Smooth muscle cell (in vitro differentiated cells): ENCODE measurements at regions not wholly inside any gene's neighbourhood (a gene's known extent, or its start where the extent isn't known, plus 50 kb on each side); places are given as distances from the start of the nearest gene placed in this dataset.

Source experiments
- DNase-seq: peaks from one replicate; lab custom pipeline; 2025; ENCODE audit not compliant: unreplicated experiment; lab: John Stamatoyannopoulos, UW
- H2AFZ ChIP-seq: fragments of 200-600 bp; sonication (generic); 2 replicates; pipeline ENCODE4 v1.6.0; 2016; ENCODE audit warnings: antibody characterized with exemption, low read depth, mild to moderate bottlenecking
- H3F3A ChIP-seq: fragments of 200-600 bp; sonication (generic); 2 replicates; pipeline ENCODE4 v1.6.0; 2017; ENCODE audit warnings: antibody characterized with exemption, low read depth
- H3K27ac ChIP-seq: fragments of 200-600 bp; sonication (generic); 2 replicates; pipeline ENCODE4 v1.5.1; 2016; ENCODE audit warnings: low read depth, mild to moderate bottlenecking
- H3K27me3 ChIP-seq: fragments of 200-600 bp; sonication (generic); 2 replicates; pipeline ENCODE4 v1.6.1; 2016; ENCODE audit warnings: low read depth, mild to moderate bottlenecking
- H3K36me3 ChIP-seq: fragments of 200-600 bp; sonication (generic); 2 replicates; pipeline ENCODE4 v1.5.1; 2016; ENCODE audit warnings: low read depth
- H3K4me1 ChIP-seq: fragments of 200-600 bp; sonication (generic); 2 replicates; pipeline ENCODE4 v1.5.1; 2016; ENCODE audit warnings: low read depth
- H3K4me2 ChIP-seq: fragments of 200-600 bp; sonication (generic); 2 replicates; pipeline ENCODE4 v1.6.0; 2016; ENCODE audit warnings: mild to moderate bottlenecking
- H3K4me3 ChIP-seq: fragments of 200-600 bp; sonication (generic); 2 replicates; pipeline ENCODE4 v1.5.1; 2016; ENCODE audit warnings: mild to moderate bottlenecking
- H3K79me2 ChIP-seq: fragments of 200-600 bp; sonication (generic); 2 replicates; pipeline ENCODE4 v1.6.0; 2016; ENCODE audit warnings: low read depth, mild to moderate bottlenecking
- H3K9ac ChIP-seq: fragments of 200-600 bp; sonication (generic); 2 replicates; pipeline ENCODE4 v1.6.0; 2016; ENCODE audit warnings: low read depth
- H3K9me3 ChIP-seq: fragments of 200-600 bp; sonication (generic); replicated peaks from 2 replicates; pipeline ENCODE4 v1.5.1; 2016; ENCODE audit warnings: low read depth
- H4K20me1 ChIP-seq: fragments of 200-600 bp; sonication (generic); 2 replicates; pipeline ENCODE4 v1.6.0; 2016; ENCODE audit warnings: low read depth
- CTCF ChIP-seq: fragments of 200-600 bp; sonication (generic); IDR thresholded peaks from 2 replicates; pipeline ENCODE4 v1.5.1; 2017; ENCODE audit warnings: borderline replicate concordance, mild to moderate bottlenecking, antibody characterized with exemption; ENCODE audit not compliant: insufficient read depth, poor library complexity, severe bottlenecking
- WGBS: methylation state at CpG from one replicate; pipeline ENCODE4 v1.1.7; 2016; ENCODE audit warnings: low lambda C conversion rate; 5-methylcytosine and 5-hydroxymethylcytosine counted together

- 86% methylated on average over 3 of the region's 3 CpGs for WGBS
- H3K9ac ChIP-seq, result no peak overlapping the region
- H3K27ac ChIP-seq, result peak overlapping the region; percentile 79
- no peak overlapping the region for H2AFZ ChIP-seq
- no peaks in the 10 kb centered on the region for H3K9me3 ChIP-seq
- no peaks in the 10 kb centered on the region for H3K27me3 ChIP-seq
- peak overlapping the region; percentile 40 for H3K4me2 ChIP-seq
- H4K20me1 ChIP-seq, result no peaks in the 10 kb centered on the region
- H3K4me3 ChIP-seq, result no peak overlapping the region
- H3K36me3 ChIP-seq, result no peaks in the 10 kb centered on the region
- H3K79me2 ChIP-seq, result no peaks in the 10 kb centered on the region
- TF ChIP-seq CTCF, result no peak
- H3F3A ChIP-seq, result peaks cover 4% of the 10 kb centered on the region
- no peak for DNase-seq
- H3K4me1 ChIP-seq, result no peaks in the 10 kb centered on the region
Measured at GRCh38 chr6:133610971-133611370, 277.9 kb upstream of the TCF21 start.

- Histone ChIP-seq H4K20me1 (no peaks in the 10 kb centered on the region), H3K4me1 (no peaks in the 10 kb centered on the region), H3K4me3 (no peak overlapping the region), H3K9ac (no peak overlapping the region), H2AFZ (no peak overlapping the region), H3F3A (peaks cover 4% of the 10 kb centered on the region), H3K79me2 (no peaks in the 10 kb centered on the region), H3K27ac (no peak overlapping the region), H3K9me3 (no peaks in the 10 kb centered on the region), H3K4me2 (no peak overlapping the region), H3K36me3 (no peaks in the 10 kb centered on the region), H3K27me3 (no peaks in the 10 kb centered on the region)
- DNase-seq, result no peak
- no peak for TF ChIP-seq CTCF
Measured at GRCh38 chr6:133612459-133612858, 276.5 kb upstream of the TCF21 start.

GRCh38 chr6:133613211-133613610, 275.7 kb upstream of the TCF21 start:
- Histone ChIP-seq H3K27me3 (no peaks in the 10 kb centered on the region), H3K9me3 (no peaks in the 10 kb centered on the region), H4K20me1 (no peaks in the 10 kb centered on the region), H3K79me2 (no peaks in the 10 kb centered on the region), H3K36me3 (no peaks in the 10 kb centered on the region), H2AFZ (no peak overlapping the region), H3K27ac (no peak overlapping the region), H3K4me1 (no peaks in the 10 kb centered on the region), H3K9ac (no peak overlapping the region), H3K4me3 (no peak overlapping the region), H3K4me2 (no peak overlapping the region), H3F3A (peaks cover 4% of the 10 kb centered on the region)
- DNase-seq, result no peak
- no peak for TF ChIP-seq CTCF
- 78% methylated on average over 3 of the region's 3 CpGs for WGBS

GRCh38 chr6:133621751-133622150, 267.2 kb upstream of the TCF21 start:
- no peak for DNase-seq
- no peaks in the 10 kb centered on the region for H4K20me1 ChIP-seq
- no peaks in the 10 kb centered on the region for H3F3A ChIP-seq
- TF ChIP-seq CTCF, result no peak
- no peak overlapping the region for H3K9ac ChIP-seq
- H2AFZ ChIP-seq, result no peak overlapping the region
- H3K9me3 ChIP-seq, result no peaks in the 10 kb centered on the region
- no peak overlapping the region for H3K4me2 ChIP-seq
- H3K4me1 ChIP-seq, result no peaks in the 10 kb centered on the region
- peaks cover 9% of the 10 kb centered on the region for H3K27me3 ChIP-seq
- no peaks in the 10 kb centered on the region for H3K79me2 ChIP-seq
- H3K4me3 ChIP-seq, result no peak overlapping the region
- no peak overlapping the region for H3K27ac ChIP-seq
- H3K36me3 ChIP-seq, result no peaks in the 10 kb centered on the region
